Endothelial cell of umbilical vein (primary cell): ENCODE measurements at regions not wholly inside any gene's neighbourhood (a gene's known extent, or its start where the extent isn't known, plus 50 kb on each side); places are given as distances from the start of the nearest gene placed in this dataset.

ENCODE experiments used
- BruUV-seq: library from RNA; stranded (reverse); fragments of 400-500 nt; replicated peaks from 2 replicates; lab custom pipeline; 2021; lab: Mats Ljungman, UMichigan
- CTCF ChIA-PET: fragments of 300-600, 350-600 bp; sonication (Branson Sonifier 250); formaldehyde crosslinking; loops from one replicate; lab custom pipeline; 2021; ENCODE audit warnings: antibody characterized with exemption, inconsistent platforms; lab: Charles Lee
- POLR2A ChIA-PET: fragments of 300-600, 350-600 bp; sonication (Branson Sonifier 250); formaldehyde crosslinking; loops from one replicate; lab custom pipeline; 2021; ENCODE audit warnings: antibody characterized with exemption, inconsistent platforms; lab: Charles Lee
- DNase-seq: peaks from one replicate; pipeline ENCODE4 v3.0.0-alpha.2; 2011; ENCODE audit warnings: low read depth, low spot score
- FAIRE-seq: peaks from 2 replicates; lab custom pipeline; 2011; peaks lifted over from hg19 to GRCh38; lab: Jason Lieb, UNC
- H2AFZ ChIP-seq: 2 replicates; pipeline ENCODE4 v1.6.0; 2012; ENCODE audit warnings: low read depth, low read length, control low read depth, inconsistent platforms
- H3K27ac ChIP-seq: 2 replicates; pipeline ENCODE4 v1.5.1; 2011; ENCODE audit warnings: low read depth, mild to moderate bottlenecking, control low read depth, low read length, moderate library complexity; ENCODE audit not compliant: insufficient read depth
- H3K27me3 ChIP-seq, 2 experiments: 2 replicates each; pipeline versions ENCODE4 v1.6.0 to v1.6.1; 2011; ENCODE audit warnings: low read length in 2 of 2, mixed read lengths in 1 of 2; ENCODE audit not compliant: control insufficient read depth in 2 of 2, insufficient read depth in 2 of 2
- H3K36me3 ChIP-seq, 2 experiments: 2 replicates in 1 of 2; 3 replicates in 1 of 2; pipeline ENCODE4 v1.5.1; 2011; ENCODE audit warnings: low read length in 2 of 2, mild to moderate bottlenecking in 1 of 2, moderate library complexity in 1 of 2; ENCODE audit not compliant: control insufficient read depth in 2 of 2, insufficient read depth in 2 of 2; ENCODE audit errors: extremely low read depth in 1 of 2
- H3K4me1 ChIP-seq: 3 replicates; pipeline ENCODE4 v1.5.1; 2011; ENCODE audit warnings: mild to moderate bottlenecking, low read length; ENCODE audit not compliant: control insufficient read depth, insufficient read depth; ENCODE audit errors: extremely low read depth
- H3K4me2 ChIP-seq: 2 replicates; pipeline ENCODE4 v1.6.1; 2011; ENCODE audit warnings: low read length, control low read depth, mixed read lengths; ENCODE audit not compliant: insufficient read depth
- H3K4me3 ChIP-seq, 3 experiments: fragments of 200-600 bp in 1 of 3; sonication (generic), shearing (Covaris generic) in 1 of 3; replicated peaks in 1 of 3; 2 replicates each; pipeline ENCODE4 v1.5.1; 2011 to 2016; ENCODE audit warnings: control low read depth in 3 of 3, low read length in 3 of 3, mild to moderate bottlenecking in 2 of 3, inconsistent platforms in 1 of 3, low read depth in 1 of 3, moderate library complexity in 1 of 3; ENCODE audit not compliant: insufficient read depth in 1 of 3
- H3K79me2 ChIP-seq: 2 replicates; pipeline ENCODE4 v1.6.0; 2012; ENCODE audit warnings: low read length, inconsistent platforms; ENCODE audit not compliant: control insufficient read depth, insufficient read depth
- H3K9ac ChIP-seq: replicated peaks from 2 replicates; pipeline ENCODE3; 2011; ENCODE audit warnings: low read length, control low read depth; ENCODE audit not compliant: insufficient read depth; ENCODE audit errors: extremely low read depth
- H3K9me1 ChIP-seq: replicated peaks from 3 replicates; pipeline ENCODE4 v1.6.0; 2011; ENCODE audit warnings: mild to moderate bottlenecking, low read length; ENCODE audit not compliant: control insufficient read depth, insufficient read depth; ENCODE audit errors: extremely low read depth
- H3K9me3 ChIP-seq: replicated peaks from 2 replicates; pipeline ENCODE4 v1.5.1; 2012; ENCODE audit warnings: low read length, inconsistent platforms; ENCODE audit not compliant: control insufficient read depth, insufficient read depth
- H4K20me1 ChIP-seq: replicated peaks from 2 replicates; pipeline ENCODE3; 2011; ENCODE audit warnings: mild to moderate bottlenecking, low read length; ENCODE audit not compliant: control insufficient read depth, insufficient read depth; ENCODE audit errors: extremely low read depth
- EZH2 ChIP-seq: IDR thresholded peaks from 2 replicates; pipeline ENCODE4 v1.6.1; 2012; ENCODE audit warnings: borderline replicate concordance, low read depth, mild to moderate bottlenecking, moderate library complexity, low read length, inconsistent platforms; ENCODE audit not compliant: severe bottlenecking
- FOS ChIP-seq: IDR thresholded peaks from 2 replicates; pipeline ENCODE4 v1.6.1; 2011; ENCODE audit warnings: mild to moderate bottlenecking, low read length, moderate library complexity, borderline replicate concordance; ENCODE audit not compliant: insufficient read depth
- JUN ChIP-seq: IDR thresholded peaks from 2 replicates; pipeline ENCODE4 v1.6.1; 2011; ENCODE audit warnings: borderline replicate concordance, low read depth; ENCODE audit not compliant: insufficient read length, insufficient read depth
- MYC ChIP-seq: IDR thresholded peaks from one replicate; pipeline ENCODE4 v1.6.1; 2011; ENCODE audit warnings: mild to moderate bottlenecking, low read depth, low read length
- POLR2A ChIP-seq: IDR thresholded peaks from 2 replicates; pipeline ENCODE4 v1.6.1; 2012; ENCODE audit warnings: low read depth, mild to moderate bottlenecking, control low read depth, low read length
- POLR2AphosphoS5 ChIP-seq: IDR thresholded peaks from 2 replicates; pipeline ENCODE4 v1.6.1; 2012; ENCODE audit warnings: low read depth, mild to moderate bottlenecking, control low read depth, low read length, moderate library complexity; ENCODE audit not compliant: insufficient read depth
- dilution Hi-C: fragments of 300-500 bp; cut with MboI; formaldehyde crosslinking; loops from one replicate; pipeline ENCODE4 v1.15.0; 2019; ENCODE audit warnings: low sequenced_read_pairs; ENCODE audit not compliant: extremely low pct_ligation_motif_present
- intact Hi-C: fragments of 100-400 bp; cut with micrococcal nuclease; formaldehyde crosslinking; loops from one replicate; pipeline ENCODE4 v1.10.0; 2022
- TF ChIP-seq, protein P1 (sequence below): IDR thresholded peaks from 2 replicates; pipeline ENCODE4 v1.6.1; 2011; ENCODE audit not compliant: insufficient read depth, insufficient read length
- TF ChIP-seq, protein P2 (sequence below), 2 donors: IDR thresholded peaks; 1 replicate in 1 of 2; 2 replicates in 1 of 2; pipeline ENCODE4 v1.5.1; 2011; ENCODE audit warnings: low read length in 2 of 2, mild to moderate bottlenecking in 2 of 2, moderate library complexity in 2 of 2, control low read depth in 1 of 2, inconsistent platforms in 1 of 2, low read depth in 1 of 2; ENCODE audit not compliant: insufficient read depth in 1 of 2; ENCODE audit errors: extremely low read depth in 1 of 2

DNA sequence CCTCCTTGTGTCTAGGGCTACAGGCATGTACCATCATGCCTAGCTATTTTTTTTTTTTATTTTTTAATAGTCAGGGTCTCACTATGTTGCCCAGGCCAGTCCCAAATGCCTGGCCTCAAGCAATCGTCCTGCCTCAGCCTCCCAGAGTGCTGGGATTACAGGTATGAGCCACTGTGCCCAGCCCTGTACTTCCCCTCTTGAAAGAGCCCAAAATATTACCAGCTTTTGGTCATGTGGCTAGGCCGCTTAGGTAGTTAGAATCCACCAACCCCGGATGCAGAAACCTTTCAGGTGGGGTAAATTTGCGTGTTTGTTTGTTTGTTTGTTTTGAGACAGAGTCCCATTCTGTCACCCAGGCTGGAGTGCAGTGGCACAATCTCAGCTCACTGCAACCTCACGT lies 132.8 kb upstream of the C2CD4B start:
- Histone ChIP-seq H3K4me3 (no peak overlapping the region), H3K9me3 (no peaks in the 10 kb centered on the region), H3K27me3 (peaks cover 5 to 7% of the 10 kb centered on the region in 2 experiments), H3K9me1 (no peaks in the 10 kb centered on the region), H3K36me3 (no peaks in the 10 kb centered on the region), H2AFZ (no peak overlapping the region), H4K20me1 (no peaks in the 10 kb centered on the region), H3K79me2 (no peaks in the 10 kb centered on the region), H3K4me1 (no peaks in the 10 kb centered on the region), H3K27ac (no peak overlapping the region), H3K4me2 (no peak overlapping the region), H3K9ac (no peak overlapping the region)
- TF ChIP-seq POLR2A (no peak), MYC (no peak), EZH2 (no peak), JUN (no peak), FOS (no peak), POLR2AphosphoS5 (no peak)
- TF ChIP-seq, protein P1, sequence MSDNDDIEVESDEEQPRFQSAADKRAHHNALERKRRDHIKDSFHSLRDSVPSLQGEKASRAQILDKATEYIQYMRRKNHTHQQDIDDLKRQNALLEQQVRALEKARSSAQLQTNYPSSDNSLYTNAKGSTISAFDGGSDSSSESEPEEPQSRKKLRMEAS, result no peak
- TF ChIP-seq, protein P2, sequence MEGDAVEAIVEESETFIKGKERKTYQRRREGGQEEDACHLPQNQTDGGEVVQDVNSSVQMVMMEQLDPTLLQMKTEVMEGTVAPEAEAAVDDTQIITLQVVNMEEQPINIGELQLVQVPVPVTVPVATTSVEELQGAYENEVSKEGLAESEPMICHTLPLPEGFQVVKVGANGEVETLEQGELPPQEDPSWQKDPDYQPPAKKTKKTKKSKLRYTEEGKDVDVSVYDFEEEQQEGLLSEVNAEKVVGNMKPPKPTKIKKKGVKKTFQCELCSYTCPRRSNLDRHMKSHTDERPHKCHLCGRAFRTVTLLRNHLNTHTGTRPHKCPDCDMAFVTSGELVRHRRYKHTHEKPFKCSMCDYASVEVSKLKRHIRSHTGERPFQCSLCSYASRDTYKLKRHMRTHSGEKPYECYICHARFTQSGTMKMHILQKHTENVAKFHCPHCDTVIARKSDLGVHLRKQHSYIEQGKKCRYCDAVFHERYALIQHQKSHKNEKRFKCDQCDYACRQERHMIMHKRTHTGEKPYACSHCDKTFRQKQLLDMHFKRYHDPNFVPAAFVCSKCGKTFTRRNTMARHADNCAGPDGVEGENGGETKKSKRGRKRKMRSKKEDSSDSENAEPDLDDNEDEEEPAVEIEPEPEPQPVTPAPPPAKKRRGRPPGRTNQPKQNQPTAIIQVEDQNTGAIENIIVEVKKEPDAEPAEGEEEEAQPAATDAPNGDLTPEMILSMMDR (IDR thresholded peaks at IDR 0.05; ENCODE audit: extremely low read depth in 1 of 2, insufficient read depth in 1 of 2, low read depth in 1 of 2, low read length in 2 of 2), result no peak
- dilution Hi-C loops (no loop called here), intact Hi-C loops (no loop called here)
- POLR2A ChIA-PET, result no interaction called here
- BruUV-seq, result no TSS peak
- no peak for DNase-seq
- no peak for FAIRE-seq
- CTCF ChIA-PET, result interaction anchor here (1.5 to 1.9 kb wide), 2 partner anchors 9 to 464 kb away, joined by 3 to 14 read pairs; no protein-coding TSS in a partner anchor
